ENCODE measurements at regions not wholly inside any gene's neighbourhood (a gene's known extent, or its start where the extent isn't known, plus 50 kb on each side); places are given as distances from the start of the nearest gene placed in this dataset.
"Not testable (repeated sequence)": the region's sequence is repeated elsewhere in the genome, so short reads cannot be mapped to it uniquely, and the experiment has no call there.

GRCh38 chr2:144984038-144984437 is 464.1 kb upstream of the ZEB2 start:
- no peak for DNase-seq (ENCODE audit: low read depth, low spot score)

- no peak for DNase-seq (ENCODE audit: low read depth, low spot score)
These were observed 463.2 kb upstream of the ZEB2 start for GRCh38 chr2:144983107-144983506.

DNA sequence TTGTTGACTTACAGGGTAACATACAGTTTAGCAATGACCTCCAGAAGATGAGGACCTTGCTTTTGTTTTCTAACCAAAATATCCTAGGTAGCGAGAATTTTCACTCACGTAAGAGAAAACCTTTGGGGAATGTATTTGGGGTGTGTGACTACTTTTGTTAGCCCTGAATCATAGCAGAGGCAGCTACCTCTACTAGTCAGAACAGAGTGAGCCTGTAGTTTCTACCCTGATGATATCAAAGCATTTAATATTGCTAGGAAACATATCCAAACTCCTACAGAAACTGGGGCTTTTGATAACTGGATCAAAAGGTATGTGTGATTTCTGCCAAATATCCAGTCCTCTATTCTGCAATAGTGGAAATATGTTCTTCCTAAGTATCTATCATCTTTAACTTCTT is 462.6 kb upstream of the ZEB2 start:
- DNase-seq (ENCODE audit: low read depth, low spot score), result no peak

DNA sequence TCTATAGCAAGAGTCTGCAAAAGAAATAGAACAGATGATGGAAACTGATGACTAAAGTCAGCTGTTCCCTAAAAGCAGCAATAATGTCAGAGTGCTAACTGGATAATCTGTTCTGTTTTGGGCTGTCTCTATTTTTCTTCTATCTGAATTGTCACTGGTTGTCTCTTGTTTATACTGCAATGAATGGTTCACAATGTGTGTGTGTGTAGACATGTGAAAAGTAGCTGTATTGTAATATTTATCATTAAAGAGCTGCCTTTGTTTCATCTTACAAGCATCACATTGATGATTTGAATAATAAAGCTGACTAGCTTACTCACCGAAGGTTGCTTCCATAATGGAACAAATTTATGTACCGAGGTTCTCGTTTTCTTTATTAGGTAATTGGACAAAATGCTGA is 456.0 kb upstream of the ZEB2 start:
- no peak for DNase-seq (ENCODE audit: low read depth, low spot score)

DNA sequence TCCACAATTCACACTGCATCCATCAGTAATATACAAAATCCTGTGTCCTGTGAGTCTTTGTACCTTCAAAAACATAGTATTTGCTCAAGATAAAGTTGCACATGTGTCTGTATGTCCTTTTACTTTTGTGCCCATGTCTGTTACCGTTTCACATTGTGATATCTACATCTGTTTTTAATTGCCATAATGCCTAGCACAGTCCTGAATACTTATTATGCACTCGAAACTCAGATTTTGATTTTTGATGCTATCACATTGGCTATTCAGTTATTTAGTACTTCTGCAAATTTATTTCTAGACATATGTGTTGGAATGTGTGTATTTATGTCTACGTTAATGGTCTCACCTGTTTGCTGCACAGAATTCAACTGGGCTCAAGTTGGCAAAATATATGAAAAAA is 452.8 kb upstream of the ZEB2 start:
- DNase-seq (ENCODE audit: low read depth, low spot score), result no peak

- DNase-seq (ENCODE audit: low read depth, low spot score), result no peak
These were observed 451.9 kb upstream of the ZEB2 start for GRCh38 chr2:144971786-144972335.

GRCh38 chr2:144970410-144970809 is 450.5 kb upstream of the ZEB2 start:
- not testable (repeated sequence) for DNase-seq (ENCODE audit: low read depth, low spot score)

DNA sequence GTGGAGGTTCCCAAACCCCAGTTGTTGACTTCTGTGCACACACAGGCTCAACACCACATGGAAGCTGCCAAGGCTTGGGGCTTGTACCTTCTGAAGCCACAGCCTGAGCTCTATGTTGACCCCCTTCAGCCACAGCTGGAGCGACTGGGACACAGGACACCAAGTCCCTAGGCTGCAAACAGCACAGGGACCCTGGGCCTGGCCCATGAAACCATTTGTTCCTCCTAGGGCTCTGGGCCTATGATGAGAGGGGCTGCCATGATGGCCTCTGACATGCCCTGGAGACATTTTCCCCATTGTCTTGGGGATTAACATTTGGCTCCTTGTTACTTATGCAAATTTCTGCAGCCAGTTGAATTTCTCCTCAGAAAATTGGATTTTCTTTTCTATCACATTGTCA is 449.6 kb upstream of the ZEB2 start:
- DNase-seq (ENCODE audit: low read depth, low spot score), result not testable (repeated sequence)

GRCh38 chr2:144967961-144968360 is 448.0 kb upstream of the ZEB2 start:
- no peak for DNase-seq (ENCODE audit: low read depth, low spot score)

DNA sequence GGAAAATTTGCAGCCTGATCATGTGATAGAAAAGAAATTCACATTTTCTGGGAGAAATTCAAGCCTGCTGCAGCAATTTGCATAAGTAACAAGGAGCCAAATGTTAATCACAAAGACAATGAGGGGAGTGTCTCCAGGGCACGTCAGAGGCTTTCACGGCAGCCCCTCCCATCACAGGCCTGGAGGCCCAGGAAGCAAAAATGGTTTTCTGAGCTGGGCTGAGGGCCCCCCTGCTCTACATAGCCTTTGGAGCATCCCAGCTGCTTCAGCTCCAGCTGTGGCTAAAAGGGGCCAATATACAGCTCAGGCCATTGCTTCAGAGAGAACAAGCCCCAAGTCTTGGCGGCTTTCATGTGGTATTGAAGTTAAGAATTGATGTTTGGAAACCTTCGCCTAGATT is 445.3 kb upstream of the ZEB2 start:
- no peak for DNase-seq (ENCODE audit: low read depth, low spot score)

- DNase-seq (ENCODE audit: low read depth, low spot score), result no peak
These were observed 443.1 kb upstream of the ZEB2 start for GRCh38 chr2:144963031-144963430.

DNA sequence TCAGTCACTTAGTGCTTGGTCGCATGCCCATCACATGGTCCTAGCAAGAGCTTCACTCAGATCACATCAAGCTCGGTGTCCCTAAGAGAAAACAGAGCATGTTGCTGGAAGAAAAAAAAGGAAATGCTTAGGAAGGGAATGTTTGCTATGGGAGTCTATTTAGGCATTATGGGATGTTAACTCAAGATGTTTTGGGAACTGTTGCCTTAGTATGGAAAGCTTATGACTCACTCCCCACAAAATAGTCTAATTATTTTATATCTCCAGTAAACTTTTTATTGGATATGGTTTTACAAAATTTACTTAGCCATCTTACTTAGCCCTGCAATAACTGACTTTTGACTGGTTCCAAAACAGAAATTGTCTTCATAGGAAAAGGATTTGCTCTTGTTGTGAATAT is 439.5 kb upstream of the ZEB2 start:
- no peak for DNase-seq (ENCODE audit: low read depth, low spot score)

DNA sequence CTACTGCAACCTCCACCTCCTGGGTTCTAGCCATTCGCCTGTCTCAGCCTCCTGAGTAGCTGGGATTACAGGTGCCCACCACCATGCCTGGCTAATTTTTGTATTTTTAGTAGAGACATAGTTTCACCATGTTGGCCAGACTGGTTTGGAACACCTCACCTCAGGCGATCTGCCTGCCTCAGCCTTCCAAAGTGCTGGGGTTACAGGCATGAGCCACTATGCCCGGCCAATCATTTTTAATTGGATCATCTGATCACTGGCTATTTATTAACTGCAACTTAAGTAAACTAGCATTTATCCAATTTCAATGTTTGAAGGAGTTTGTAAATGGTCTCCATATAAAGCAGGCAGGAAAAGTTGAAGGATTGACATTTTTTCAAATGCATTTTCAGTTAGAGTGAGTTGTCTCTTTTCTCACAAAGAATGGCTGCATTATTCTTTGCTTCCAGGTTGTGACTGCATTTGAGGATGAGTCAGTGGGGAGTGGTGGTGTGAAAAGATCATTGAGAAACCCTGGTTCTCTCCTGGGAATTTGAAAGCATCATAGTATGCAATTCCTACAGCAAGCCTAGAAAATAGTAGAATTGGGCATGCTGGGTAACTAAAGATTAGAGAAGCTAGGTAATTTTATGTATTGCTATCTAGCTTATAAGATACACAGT is 431.1 kb upstream of the ZEB2 start:
- DNase-seq (ENCODE audit: low read depth, low spot score), result no peak

DNA sequence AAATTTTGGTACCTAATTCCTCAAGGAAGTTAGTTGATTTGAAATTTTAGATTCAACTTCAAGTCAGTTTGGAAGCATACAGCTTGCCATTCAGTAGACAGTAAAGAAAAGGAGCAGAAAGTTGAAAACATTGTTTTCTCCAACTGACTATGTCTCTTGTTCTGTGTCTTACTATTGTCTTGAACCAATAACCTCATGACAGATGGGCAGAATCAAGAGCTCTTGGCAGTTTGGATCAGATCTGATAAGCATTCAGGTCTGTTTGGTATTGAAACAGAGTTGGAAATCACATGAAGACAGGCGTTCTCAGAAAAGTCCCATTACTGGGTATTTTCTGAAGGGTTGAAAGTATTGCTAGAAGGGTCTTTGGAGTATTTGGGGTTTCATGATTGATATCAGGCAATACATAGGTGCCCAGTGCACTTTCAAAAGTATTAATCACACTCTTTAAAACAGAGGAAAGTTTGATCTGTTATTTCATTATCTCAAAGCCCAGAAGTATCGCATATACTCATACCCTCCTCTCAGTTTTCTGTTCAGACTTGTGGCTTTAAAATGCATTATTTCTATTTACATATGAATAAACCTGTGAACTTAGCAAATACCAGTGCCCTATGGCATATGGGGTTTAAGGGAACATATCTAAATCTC is 428.4 kb upstream of the ZEB2 start:
- no peak for DNase-seq (ENCODE audit: low read depth, low spot score)

GRCh38 chr2:144947709-144948037 is 427.8 kb upstream of the ZEB2 start:
- no peak for DNase-seq (ENCODE audit: low read depth, low spot score)

DNA sequence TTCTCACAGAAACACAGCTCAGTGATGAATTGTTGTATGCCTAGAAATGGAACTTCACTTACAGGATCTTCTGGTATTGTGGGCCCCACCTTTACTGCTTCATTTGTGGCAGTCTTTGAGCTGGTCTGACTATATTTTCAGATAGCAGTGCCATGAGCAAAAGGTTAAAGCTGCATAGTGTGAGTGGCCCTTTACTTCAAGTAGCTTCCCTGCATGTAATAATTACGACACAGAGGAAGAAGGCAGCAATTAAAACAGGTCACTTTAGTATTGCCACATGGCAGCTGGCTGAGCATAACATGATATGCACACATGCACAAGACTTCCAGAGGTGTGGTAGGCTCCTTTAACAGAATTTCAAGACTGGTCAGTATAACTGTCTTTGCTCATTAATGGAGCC is 426.3 kb upstream of the ZEB2 start:
- DNase-seq (ENCODE audit: low read depth, low spot score), result no peak

DNA sequence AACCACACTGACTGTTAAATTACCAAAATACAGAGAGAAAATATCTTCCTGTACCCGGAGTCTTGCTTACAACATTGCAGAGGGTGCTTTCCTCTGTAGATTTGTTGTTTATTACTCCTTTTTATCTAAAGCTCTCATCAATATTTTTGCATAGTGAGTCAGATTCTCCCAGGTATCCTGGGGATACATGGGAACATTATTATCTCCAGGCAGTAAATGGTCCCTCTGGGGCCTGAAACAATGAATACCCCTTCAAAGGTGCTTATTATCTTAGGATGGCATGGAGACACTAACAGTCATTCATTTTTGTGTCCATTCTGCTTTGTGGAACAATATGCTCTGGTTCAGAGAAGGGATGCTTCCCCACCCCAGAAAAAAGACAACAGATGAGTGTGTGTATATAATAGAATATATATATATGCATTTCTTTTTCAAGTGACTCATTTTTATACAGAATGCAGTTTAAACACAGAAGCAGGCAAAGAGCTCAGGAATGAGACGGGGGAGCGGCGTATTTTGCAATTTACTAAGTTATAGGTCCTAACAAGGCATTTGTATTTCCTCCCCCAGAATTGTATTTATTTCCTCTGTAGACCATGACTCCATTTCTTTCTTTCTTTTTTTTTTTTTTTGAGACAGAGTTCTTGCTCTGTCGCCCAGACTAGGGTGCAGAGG is 424.8 kb upstream of the ZEB2 start:
- no peak for DNase-seq (ENCODE audit: low read depth, low spot score)

DNA sequence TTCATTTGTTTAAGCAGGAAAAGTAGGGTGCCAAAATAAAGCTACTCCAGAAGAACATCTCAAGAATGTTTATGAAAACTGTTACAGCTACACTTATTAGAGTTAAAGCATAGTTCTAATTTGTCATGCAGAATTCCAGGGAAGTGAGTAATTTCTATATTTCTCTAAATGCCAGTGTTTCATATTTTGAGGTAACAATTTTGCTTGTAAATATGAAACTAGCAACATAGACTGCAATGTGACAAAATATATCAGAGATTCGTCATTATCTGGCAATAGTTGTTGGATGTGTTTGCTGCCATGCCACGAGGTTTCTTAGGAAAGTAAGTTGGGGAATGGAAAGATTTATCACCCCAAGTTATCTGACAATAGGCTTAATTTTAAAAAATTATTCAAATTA is 424.1 kb upstream of the ZEB2 start:
- peak; percentile 68 for DNase-seq (ENCODE audit: low read depth, low spot score)

- DNase-seq (ENCODE audit: low read depth, low spot score), result no peak
These were observed 423.5 kb upstream of the ZEB2 start for GRCh38 chr2:144943293-144943941.

DNA sequence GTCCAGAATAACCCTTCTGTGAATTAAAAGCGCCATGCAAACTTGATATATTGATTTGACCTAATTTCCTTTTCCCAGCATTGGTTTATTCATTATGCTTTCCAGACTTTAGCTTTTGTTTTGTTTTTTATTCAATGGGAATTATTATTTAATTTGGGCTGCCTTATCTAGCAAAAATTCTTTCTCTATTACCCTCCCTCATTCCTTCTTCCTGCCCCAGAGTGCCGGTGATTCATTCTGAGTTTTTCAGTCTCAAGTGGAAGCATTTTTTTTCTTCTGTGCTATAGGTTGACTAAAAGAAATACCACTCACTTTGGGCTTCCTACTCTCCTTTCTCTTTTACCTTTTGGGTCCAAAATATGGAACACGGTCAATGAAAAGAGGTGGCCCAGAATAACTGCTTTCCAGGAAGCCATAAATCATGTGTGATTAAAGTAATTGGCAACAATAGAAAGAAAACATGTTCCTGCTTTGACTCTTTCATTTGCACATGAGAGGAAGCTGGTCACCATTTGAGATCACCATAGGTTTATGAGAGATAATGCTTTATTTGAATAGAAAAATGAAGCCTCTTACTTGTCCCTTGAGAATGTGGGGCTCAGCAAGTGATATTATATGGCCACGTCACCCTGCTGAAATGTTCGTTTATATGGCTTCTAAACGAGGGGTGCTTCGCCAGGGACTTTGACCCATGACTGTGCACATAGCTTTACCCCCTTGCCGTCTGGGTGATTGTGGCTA is 422.8 kb upstream of the ZEB2 start:
- DNase-seq (ENCODE audit: low read depth, low spot score), result peak; percentile 41

- DNase-seq (ENCODE audit: low read depth, low spot score), result no peak
These were observed 422.0 kb upstream of the ZEB2 start for GRCh38 chr2:144941743-144942488.
